Astrocyte of the cerebellum (primary cell): ENCODE measurements at regions not wholly inside any gene's neighbourhood (a gene's known extent, or its start where the extent isn't known, plus 50 kb on each side); places are given as distances from the start of the nearest gene placed in this dataset.

ENCODE experiments used
- DNase-seq: peaks from one replicate; pipeline ENCODE4 v3.0.0-alpha.2; 2011; ENCODE audit warnings: low read depth
- H3K4me3 ChIP-seq: 2 replicates; pipeline ENCODE4 v1.5.1; 2011; ENCODE audit warnings: mild to moderate bottlenecking, low read depth, low read length, moderate library complexity
- CTCF ChIP-seq: IDR thresholded peaks from 2 replicates; pipeline ENCODE4 v1.5.1; 2012; ENCODE audit warnings: low read length, low read depth, moderate library complexity, mild to moderate bottlenecking; ENCODE audit errors: missing control alignments
- in situ Hi-C: cut with HindIII; loops from 2 replicates; pipeline ENCODE4 v1.10.0; 2017; ENCODE audit warnings: low sequenced_read_pairs

GRCh38 chr13:72540881-72541280, 186.5 kb downstream of the MZT1 start:
- no peak overlapping the region for H3K4me3 ChIP-seq
- TF ChIP-seq CTCF, result no peak
- in situ Hi-C loops, result no loop called here
- DNase-seq, result no peak

GRCh38 chr13:72539925-72540324, 187.5 kb downstream of the MZT1 start:
- no peak overlapping the region for H3K4me3 ChIP-seq
- in situ Hi-C loops, result no loop called here
- TF ChIP-seq CTCF, result no peak
- no peak for DNase-seq

GRCh38 chr13:72537782-72538181, 189.6 kb downstream of the MZT1 start:
- TF ChIP-seq CTCF, result no peak
- no peak overlapping the region for H3K4me3 ChIP-seq
- in situ Hi-C loops, result no loop called here
- no peak for DNase-seq

GRCh38 chr13:72537395-72537780, 190.0 kb downstream of the MZT1 start:
- H3K4me3 ChIP-seq, result no peak overlapping the region
- no peak for DNase-seq
- TF ChIP-seq CTCF, result no peak
- in situ Hi-C loops, result no loop called here

- TF ChIP-seq CTCF, result no peak
- in situ Hi-C loops, result no loop called here
- no peak overlapping the region for H3K4me3 ChIP-seq
- no peak for DNase-seq
Observed at GRCh38 chr13:72536714-72537394, 190.6 kb downstream of the MZT1 start.

GRCh38 chr13:72534951-72535640, 192.3 kb downstream of the MZT1 start:
- no peak for DNase-seq
- no peak overlapping the region for H3K4me3 ChIP-seq
- no peak for TF ChIP-seq CTCF
- in situ Hi-C loops, result no loop called here
